DND-41 (cell line): ENCODE measurements at regions not wholly inside any gene's neighbourhood (a gene's known extent, or its start where the extent isn't known, plus 50 kb on each side); places are given as distances from the start of the nearest gene placed in this dataset.

ENCODE experiments used
- EZH2 ChIP-seq: IDR thresholded peaks from 3 replicates; pipeline ENCODE4 v1.6.1; 2012; ENCODE audit warnings: borderline replicate concordance, low read depth, mild to moderate bottlenecking, moderate library complexity, low read length, inconsistent platforms; ENCODE audit not compliant: severe bottlenecking
- TF ChIP-seq, protein P1 (sequence below): IDR thresholded peaks from 2 replicates; pipeline ENCODE4 v1.5.1; 2012; ENCODE audit warnings: borderline replicate concordance, low read length, moderate library complexity, mild to moderate bottlenecking; ENCODE audit not compliant: poor library complexity, severe bottlenecking; ENCODE audit errors: extremely low read depth

GRCh38 chr15:26475554-26475953 is 297.3 kb downstream of the GABRB3 start:
- TF ChIP-seq, protein P1, sequence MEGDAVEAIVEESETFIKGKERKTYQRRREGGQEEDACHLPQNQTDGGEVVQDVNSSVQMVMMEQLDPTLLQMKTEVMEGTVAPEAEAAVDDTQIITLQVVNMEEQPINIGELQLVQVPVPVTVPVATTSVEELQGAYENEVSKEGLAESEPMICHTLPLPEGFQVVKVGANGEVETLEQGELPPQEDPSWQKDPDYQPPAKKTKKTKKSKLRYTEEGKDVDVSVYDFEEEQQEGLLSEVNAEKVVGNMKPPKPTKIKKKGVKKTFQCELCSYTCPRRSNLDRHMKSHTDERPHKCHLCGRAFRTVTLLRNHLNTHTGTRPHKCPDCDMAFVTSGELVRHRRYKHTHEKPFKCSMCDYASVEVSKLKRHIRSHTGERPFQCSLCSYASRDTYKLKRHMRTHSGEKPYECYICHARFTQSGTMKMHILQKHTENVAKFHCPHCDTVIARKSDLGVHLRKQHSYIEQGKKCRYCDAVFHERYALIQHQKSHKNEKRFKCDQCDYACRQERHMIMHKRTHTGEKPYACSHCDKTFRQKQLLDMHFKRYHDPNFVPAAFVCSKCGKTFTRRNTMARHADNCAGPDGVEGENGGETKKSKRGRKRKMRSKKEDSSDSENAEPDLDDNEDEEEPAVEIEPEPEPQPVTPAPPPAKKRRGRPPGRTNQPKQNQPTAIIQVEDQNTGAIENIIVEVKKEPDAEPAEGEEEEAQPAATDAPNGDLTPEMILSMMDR: no peak
- no peak for TF ChIP-seq EZH2
